ENCODE measurements at regions not wholly inside any gene's neighbourhood (a gene's known extent, or its start where the extent isn't known, plus 50 kb on each side); places are given as distances from the start of the nearest gene placed in this dataset.

DNA sequence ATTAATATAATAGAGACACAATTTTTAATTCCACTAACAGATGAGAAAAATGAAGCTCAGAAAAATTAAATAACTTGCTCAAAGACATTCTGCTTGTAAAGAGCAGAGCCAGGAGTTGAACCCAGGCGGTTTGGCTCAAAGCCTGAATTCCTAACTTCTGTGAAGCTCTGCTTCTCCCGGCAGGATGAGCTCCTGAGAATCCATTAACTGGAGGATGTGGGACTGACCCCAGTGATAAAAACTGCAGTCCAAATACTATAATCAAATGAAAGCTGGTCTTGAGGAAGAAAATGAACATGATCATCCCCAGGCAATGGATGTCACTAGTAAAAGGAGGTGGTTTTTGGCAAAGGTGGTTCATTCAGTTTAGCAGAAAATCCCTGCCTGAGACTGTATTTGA lies 898.2 kb downstream of the CCSER2 start:
- TF ChIP-seq, protein P1, sequence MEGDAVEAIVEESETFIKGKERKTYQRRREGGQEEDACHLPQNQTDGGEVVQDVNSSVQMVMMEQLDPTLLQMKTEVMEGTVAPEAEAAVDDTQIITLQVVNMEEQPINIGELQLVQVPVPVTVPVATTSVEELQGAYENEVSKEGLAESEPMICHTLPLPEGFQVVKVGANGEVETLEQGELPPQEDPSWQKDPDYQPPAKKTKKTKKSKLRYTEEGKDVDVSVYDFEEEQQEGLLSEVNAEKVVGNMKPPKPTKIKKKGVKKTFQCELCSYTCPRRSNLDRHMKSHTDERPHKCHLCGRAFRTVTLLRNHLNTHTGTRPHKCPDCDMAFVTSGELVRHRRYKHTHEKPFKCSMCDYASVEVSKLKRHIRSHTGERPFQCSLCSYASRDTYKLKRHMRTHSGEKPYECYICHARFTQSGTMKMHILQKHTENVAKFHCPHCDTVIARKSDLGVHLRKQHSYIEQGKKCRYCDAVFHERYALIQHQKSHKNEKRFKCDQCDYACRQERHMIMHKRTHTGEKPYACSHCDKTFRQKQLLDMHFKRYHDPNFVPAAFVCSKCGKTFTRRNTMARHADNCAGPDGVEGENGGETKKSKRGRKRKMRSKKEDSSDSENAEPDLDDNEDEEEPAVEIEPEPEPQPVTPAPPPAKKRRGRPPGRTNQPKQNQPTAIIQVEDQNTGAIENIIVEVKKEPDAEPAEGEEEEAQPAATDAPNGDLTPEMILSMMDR (conservative IDR thresholded peaks at IDR 0.05; ENCODE audit: low read depth, low read length), result no peak
- TF ChIP-seq EZH2 (IDR thresholded peaks at IDR 0.05; ENCODE audit: borderline replicate concordance, low read depth, low read length, poor library complexity, severe bottlenecking), result no peak
